Memory B cell (primary cell): ENCODE measurements at regions not wholly inside any gene's neighbourhood (a gene's known extent, or its start where the extent isn't known, plus 50 kb on each side); places are given as distances from the start of the nearest gene placed in this dataset.

ENCODE experiments used
- ATAC-seq: fragments of 150-1000 bp; cut with Tn5 transposase; 2 replicates; pipeline ENCODE4 v1.10.0; 2021; ENCODE audit warnings: low read depth, mild to moderate bottlenecking, moderate library complexity
- DNase-seq, 2 donors: peaks; one replicate each; pipeline ENCODE4 v3.0.0; 2022; ENCODE audit warnings: low spot score in 2 of 2
- H3K27ac Mint-ChIP-seq: one replicate; pipeline ENCODE4 v1.8.0; 2022; ENCODE audit warnings: mild to moderate bottlenecking, moderate library complexity, mixed read lengths
- H3K27me3 Mint-ChIP-seq: one replicate; pipeline ENCODE4 v1.8.0; 2022; ENCODE audit warnings: mixed read lengths
- H3K36me3 Mint-ChIP-seq: one replicate; pipeline ENCODE4 v1.8.0; 2022; ENCODE audit warnings: mild to moderate bottlenecking, mixed read lengths
- H3K4me1 Mint-ChIP-seq: one replicate; pipeline ENCODE4 v1.8.0; 2022; ENCODE audit warnings: mixed read lengths
- H3K4me3 Mint-ChIP-seq: one replicate; pipeline ENCODE4 v1.8.0; 2022; ENCODE audit warnings: mild to moderate bottlenecking, moderate library complexity, mixed read lengths
- H3K9me3 Mint-ChIP-seq: one replicate; pipeline ENCODE4 v1.8.0; 2022; ENCODE audit warnings: mixed read lengths

GRCh38 chr3:187833375-187833774, 88.1 kb upstream of the BCL6 start:
- ATAC-seq: no peak
- H3K27me3 Mint-ChIP-seq: peaks cover 10% of the 10 kb centered on the region
- DNase-seq: no peak
- peaks cover 6% of the 10 kb centered on the region for H3K36me3 Mint-ChIP-seq
- H3K27ac Mint-ChIP-seq: no peak overlapping the region
- H3K4me3 Mint-ChIP-seq: no peak overlapping the region
- H3K9me3 Mint-ChIP-seq: peaks cover 6% of the 10 kb centered on the region
- H3K4me1 Mint-ChIP-seq: peaks cover 6% of the 10 kb centered on the region

- Mint-ChIP-seq H3K27ac (no peak overlapping the region), H3K27me3 (peaks cover 10% of the 10 kb centered on the region), H3K4me1 (peaks cover 2% of the 10 kb centered on the region), H3K36me3 (peaks cover 6% of the 10 kb centered on the region), H3K4me3 (no peak overlapping the region), H3K9me3 (peaks cover 6% of the 10 kb centered on the region)
- ATAC-seq (no peak), DNase-seq (no peak)
Observed at GRCh38 chr3:187833799-187834578, 88.7 kb upstream of the BCL6 start.

- H3K27me3 Mint-ChIP-seq: peaks cover 11% of the 10 kb centered on the region
Observed at GRCh38 chr3:187836823-187837770, 91.8 kb upstream of the BCL6 start.

GRCh38 chr3:187838016-187838540, 92.8 kb upstream of the BCL6 start:
- Mint-ChIP-seq H3K27ac (no peak overlapping the region), H3K36me3 (peaks cover 6% of the 10 kb centered on the region), H3K4me3 (no peak overlapping the region), H3K4me1 (no peaks in the 10 kb centered on the region), H3K9me3 (peaks cover 6% of the 10 kb centered on the region), H3K27me3 (peaks cover 10% of the 10 kb centered on the region)
- ATAC-seq: no peak
- no peak for DNase-seq

More at GRCh38 chr3:187836823-187837770, 91.8 kb upstream of the BCL6 start:
- Mint-ChIP-seq H3K9me3 (peaks cover 6% of the 10 kb centered on the region), H3K4me3 (no peak overlapping the region), H3K36me3 (peaks cover 6% of the 10 kb centered on the region), H3K4me1 (no peaks in the 10 kb centered on the region), H3K27ac (no peak overlapping the region)
- ATAC-seq (no peak), DNase-seq (no peak)

GRCh38 chr3:187839422-187839821, 94.2 kb upstream of the BCL6 start:
- Mint-ChIP-seq H3K9me3 (peaks cover 6% of the 10 kb centered on the region), H3K27me3 (peaks cover 12% of the 10 kb centered on the region), H3K27ac (no peak overlapping the region), H3K4me1 (no peaks in the 10 kb centered on the region), H3K36me3 (peaks cover 6% of the 10 kb centered on the region), H3K4me3 (no peak overlapping the region)
- ATAC-seq: no peak
- DNase-seq: no peak

- H3K27me3 Mint-ChIP-seq: peaks cover 10% of the 10 kb centered on the region
- no peaks in the 10 kb centered on the region for H3K9me3 Mint-ChIP-seq
- no peak overlapping the region for H3K4me3 Mint-ChIP-seq
- H3K36me3 Mint-ChIP-seq: no peaks in the 10 kb centered on the region
- ATAC-seq (no peak), DNase-seq (no peak)
- no peaks in the 10 kb centered on the region for H3K4me1 Mint-ChIP-seq
- H3K27ac Mint-ChIP-seq: no peak overlapping the region
Observed at GRCh38 chr3:187840856-187841255, 95.6 kb upstream of the BCL6 start.

GRCh38 chr3:187841560-187841959, 96.3 kb upstream of the BCL6 start:
- H3K9me3 Mint-ChIP-seq: no peaks in the 10 kb centered on the region
- DNase-seq (no peak), ATAC-seq (no peak)
- no peaks in the 10 kb centered on the region for H3K4me1 Mint-ChIP-seq
- H3K36me3 Mint-ChIP-seq: no peaks in the 10 kb centered on the region
- H3K27me3 Mint-ChIP-seq: peaks cover 12% of the 10 kb centered on the region
- H3K4me3 Mint-ChIP-seq: no peak overlapping the region
- H3K27ac Mint-ChIP-seq: no peak overlapping the region

GRCh38 chr3:187843654-187844053, 98.4 kb upstream of the BCL6 start:
- no peak overlapping the region for H3K27ac Mint-ChIP-seq
- H3K27me3 Mint-ChIP-seq: peaks cover 7% of the 10 kb centered on the region
- DNase-seq: no peak
- no peaks in the 10 kb centered on the region for H3K4me1 Mint-ChIP-seq
- no peaks in the 10 kb centered on the region for H3K36me3 Mint-ChIP-seq
- ATAC-seq: no peak
- no peaks in the 10 kb centered on the region for H3K9me3 Mint-ChIP-seq
- no peak overlapping the region for H3K4me3 Mint-ChIP-seq

GRCh38 chr3:187844708-187845107, 99.4 kb upstream of the BCL6 start:
- H3K4me1 Mint-ChIP-seq: no peaks in the 10 kb centered on the region
- no peak overlapping the region for H3K27ac Mint-ChIP-seq
- no peak for DNase-seq
- H3K4me3 Mint-ChIP-seq: no peak overlapping the region
- H3K9me3 Mint-ChIP-seq: no peaks in the 10 kb centered on the region
- no peaks in the 10 kb centered on the region for H3K36me3 Mint-ChIP-seq
- peaks cover 6% of the 10 kb centered on the region for H3K27me3 Mint-ChIP-seq
- ATAC-seq: no peak

- no peak overlapping the region for H3K4me3 Mint-ChIP-seq
- H3K27me3 Mint-ChIP-seq: peaks cover 10% of the 10 kb centered on the region
- DNase-seq (no peak), ATAC-seq (no peak)
- no peaks in the 10 kb centered on the region for H3K36me3 Mint-ChIP-seq
- no peaks in the 10 kb centered on the region for H3K9me3 Mint-ChIP-seq
- H3K27ac Mint-ChIP-seq: no peak overlapping the region
- no peaks in the 10 kb centered on the region for H3K4me1 Mint-ChIP-seq
Observed at GRCh38 chr3:187845826-187846225, 100.6 kb upstream of the BCL6 start.

- H3K4me3 Mint-ChIP-seq: no peak overlapping the region
- no peaks in the 10 kb centered on the region for H3K4me1 Mint-ChIP-seq
- H3K27me3 Mint-ChIP-seq: peaks cover 10% of the 10 kb centered on the region
- no peak overlapping the region for H3K27ac Mint-ChIP-seq
- ATAC-seq: no peak
- H3K9me3 Mint-ChIP-seq: no peaks in the 10 kb centered on the region
- no peak for DNase-seq
- peaks cover 2% of the 10 kb centered on the region for H3K36me3 Mint-ChIP-seq
Observed at GRCh38 chr3:187848401-187848800, 103.1 kb upstream of the BCL6 start.

- H3K36me3 Mint-ChIP-seq: peaks cover 2% of the 10 kb centered on the region
- no peak for ATAC-seq
- no peak overlapping the region for H3K4me3 Mint-ChIP-seq
- H3K27me3 Mint-ChIP-seq: peaks cover 8% of the 10 kb centered on the region
- no peak overlapping the region for H3K27ac Mint-ChIP-seq
- no peaks in the 10 kb centered on the region for H3K4me1 Mint-ChIP-seq
- no peak for DNase-seq
- no peaks in the 10 kb centered on the region for H3K9me3 Mint-ChIP-seq
Observed at GRCh38 chr3:187849016-187849654, 103.9 kb upstream of the BCL6 start.

- Mint-ChIP-seq H3K36me3 (peaks cover 2% of the 10 kb centered on the region), H3K4me1 (no peaks in the 10 kb centered on the region), H3K27me3 (peaks cover 8% of the 10 kb centered on the region), H3K27ac (no peak overlapping the region), H3K4me3 (no peak overlapping the region), H3K9me3 (no peaks in the 10 kb centered on the region)
- DNase-seq (no peak), ATAC-seq (no peak)
Observed at GRCh38 chr3:187850258-187850921, 105.1 kb upstream of the BCL6 start.
